NCI-H2196 treated with DMSO at 0.1 percent for 48 hours (cell line): ENCODE measurements at regions not wholly inside any gene's neighbourhood (a gene's known extent, or its start where the extent isn't known, plus 50 kb on each side); places are given as distances from the start of the nearest gene placed in this dataset.

Experiments
- DNase-seq: peaks from one replicate; lab custom pipeline; 2025; ENCODE audit not compliant: unreplicated experiment; lab: John Stamatoyannopoulos, UW

DNA sequence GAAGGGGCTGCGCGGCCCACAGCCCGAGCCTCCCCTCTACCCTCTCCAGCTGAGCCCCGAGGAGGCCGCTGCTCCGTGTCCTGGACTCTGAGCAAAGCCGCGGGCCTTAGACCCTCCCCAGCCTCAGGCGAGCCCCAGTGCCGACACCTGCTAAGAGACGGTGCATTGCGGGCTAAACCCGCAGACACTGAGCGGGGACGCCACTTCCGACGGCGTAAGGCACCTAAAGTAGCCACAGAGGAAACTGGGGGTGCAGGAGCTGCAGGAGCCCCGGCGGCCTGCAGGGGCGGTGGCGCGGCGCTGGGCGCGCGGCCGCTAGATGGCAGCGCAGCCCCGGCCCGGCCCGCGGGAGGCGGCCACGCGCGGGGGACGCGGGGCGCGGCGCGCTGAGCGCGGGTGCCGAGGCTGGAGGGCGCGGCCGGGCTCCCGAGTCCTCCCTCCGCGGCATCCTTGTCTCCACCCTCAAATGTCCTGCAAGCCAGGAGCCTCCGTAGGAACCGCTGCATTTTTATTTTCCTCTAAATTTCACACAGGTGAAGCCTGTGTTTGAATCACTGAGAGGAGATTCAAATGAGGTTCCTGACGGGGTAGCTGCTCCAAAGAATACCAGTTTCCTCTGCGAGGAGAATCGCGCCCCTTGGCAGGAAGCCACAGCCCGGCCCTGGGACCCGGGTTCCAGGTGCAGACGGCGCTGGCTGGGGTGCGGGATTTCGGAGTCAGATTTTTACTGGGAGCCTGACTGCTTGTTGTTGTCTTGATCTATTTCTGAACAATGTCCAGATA lies 650.5 kb downstream of the GALR1 start:
- DNase-seq, result peak; percentile 46

DNA sequence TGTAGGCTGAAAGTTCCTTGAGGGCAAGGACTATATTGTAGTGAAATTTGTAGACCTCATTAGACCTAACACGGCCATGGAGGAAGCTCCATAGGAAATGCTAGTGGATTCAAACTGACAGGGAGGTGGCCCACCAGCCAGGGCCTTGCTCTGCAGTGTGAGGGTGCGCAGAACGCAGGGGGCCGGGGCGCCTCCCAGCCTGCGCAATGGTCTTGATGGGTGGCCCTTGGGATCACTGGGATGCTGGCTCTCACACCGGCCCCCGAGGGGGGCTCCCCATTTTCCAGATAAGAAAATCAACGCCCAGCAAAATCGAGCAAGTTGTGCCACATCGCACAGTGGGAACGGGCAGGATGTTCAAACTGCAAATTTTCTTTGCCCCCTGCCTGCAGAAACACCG lies 655.4 kb downstream of the GALR1 start:
- no peak for DNase-seq

DNA sequence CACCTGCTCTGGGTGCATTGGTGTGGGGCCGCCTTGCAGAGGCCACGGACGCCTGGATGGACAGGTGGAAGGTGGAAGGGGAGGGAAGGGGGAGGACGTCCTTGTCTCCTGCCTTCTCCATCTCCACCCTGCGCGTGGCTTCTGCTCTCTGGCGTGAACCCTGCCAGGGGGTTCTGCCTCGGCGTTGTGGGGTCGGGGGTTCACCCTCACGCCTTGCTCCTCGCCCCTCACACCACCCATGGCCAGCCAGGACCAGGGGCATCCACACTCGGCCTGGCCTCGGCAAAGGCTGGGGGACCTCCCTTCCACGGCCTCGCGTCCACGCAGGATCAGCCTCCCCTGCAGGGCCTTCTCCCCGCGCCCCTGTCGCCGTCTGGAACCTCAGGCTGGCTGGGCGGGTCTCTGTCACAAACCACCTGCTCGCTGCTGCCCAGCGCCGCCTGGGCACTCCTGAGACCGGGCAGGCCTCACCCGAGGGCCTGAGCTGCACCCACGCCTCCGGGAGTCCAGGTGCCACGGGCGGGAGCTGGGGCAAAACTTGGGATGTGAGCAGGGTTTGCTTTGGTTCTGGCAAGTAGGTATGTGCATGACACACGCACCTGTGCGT lies 655.9 kb downstream of the GALR1 start:
- DNase-seq, result no peak

DNA sequence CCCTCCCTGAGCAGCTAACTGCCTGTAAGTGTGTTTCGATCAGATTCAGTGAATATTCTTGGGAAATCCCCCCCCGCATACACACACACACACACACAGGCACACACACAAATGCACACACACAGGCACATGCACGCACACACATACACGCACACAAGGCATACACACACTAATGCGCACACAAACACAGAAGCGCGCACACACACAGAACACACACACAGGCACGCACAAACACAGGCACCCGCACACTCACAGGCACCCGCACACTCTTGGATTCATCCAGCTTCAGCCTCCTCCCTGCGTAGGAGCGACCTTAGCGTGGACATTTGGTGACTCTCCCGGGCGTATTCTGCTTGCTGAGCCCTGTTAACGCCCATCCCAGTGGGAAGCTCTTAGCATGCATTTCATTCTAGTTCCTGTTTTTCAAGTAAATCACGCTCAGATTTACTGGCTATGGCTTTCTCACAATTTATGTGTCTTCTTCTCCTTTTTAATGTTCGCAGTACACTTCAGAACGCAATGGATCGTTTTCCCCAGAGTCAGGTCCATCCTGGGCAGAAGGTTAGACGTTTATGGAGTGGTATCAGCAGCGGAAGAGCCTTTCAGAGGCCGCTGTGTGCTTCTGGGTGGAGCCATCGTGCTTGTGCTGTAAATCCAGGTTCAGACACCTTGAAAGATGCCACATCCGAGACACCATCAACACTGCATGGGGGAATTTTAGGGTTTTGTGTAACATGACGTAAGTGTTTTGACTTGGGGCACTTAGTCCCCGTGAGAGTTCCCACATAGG lies 656.6 kb downstream of the GALR1 start:
- no peak for DNase-seq

DNA sequence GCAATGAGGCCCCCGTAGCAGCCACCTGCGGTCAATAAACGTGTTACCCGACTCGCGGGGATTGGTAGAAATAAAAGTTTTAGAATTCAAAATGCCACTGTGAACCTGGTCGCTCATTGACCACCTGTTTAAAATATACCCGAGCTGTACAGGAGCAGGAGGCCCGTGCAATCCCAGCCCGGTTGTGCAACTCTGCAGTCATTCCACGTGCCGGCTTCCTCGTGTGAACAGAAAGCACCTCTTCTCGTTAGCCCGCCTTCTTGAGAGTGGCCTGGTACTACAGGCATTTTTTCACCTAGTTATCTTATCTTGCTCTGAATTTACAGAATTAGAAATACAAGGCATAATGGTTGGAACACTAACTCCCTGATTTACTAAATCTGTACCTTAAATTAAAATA lies 660.7 kb downstream of the GALR1 start:
- DNase-seq, result no peak

DNA sequence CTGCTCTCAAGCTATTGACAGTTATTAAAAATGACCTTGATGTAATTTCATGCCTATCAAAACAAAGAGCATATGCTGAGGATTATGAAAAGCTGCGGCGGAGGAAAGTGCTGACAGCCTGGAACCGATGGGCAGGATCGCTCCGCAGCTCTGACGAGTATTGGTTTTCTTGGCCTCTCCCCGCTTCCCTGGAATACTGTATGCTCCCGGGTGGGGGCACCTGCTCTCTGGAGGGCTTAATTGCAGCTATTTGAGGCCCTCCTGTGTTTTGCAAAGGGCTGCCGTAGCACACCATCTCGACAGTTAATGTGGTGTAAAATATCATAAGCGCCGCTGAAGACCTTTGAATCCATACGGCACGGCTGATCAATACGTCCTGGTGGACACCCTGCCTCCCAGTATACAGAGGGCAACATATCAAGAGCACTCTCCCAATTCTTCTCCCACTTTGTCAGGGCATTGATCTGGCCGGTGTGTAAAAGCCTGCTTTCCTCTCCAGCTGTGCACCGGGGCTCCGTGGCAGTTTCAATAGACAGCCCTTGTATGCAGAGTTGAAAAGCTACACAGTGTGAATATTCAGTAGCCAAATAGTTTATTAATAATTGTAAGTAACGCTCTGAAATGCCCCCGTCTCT lies 662.4 kb downstream of the GALR1 start:
- DNase-seq, result no peak

DNA sequence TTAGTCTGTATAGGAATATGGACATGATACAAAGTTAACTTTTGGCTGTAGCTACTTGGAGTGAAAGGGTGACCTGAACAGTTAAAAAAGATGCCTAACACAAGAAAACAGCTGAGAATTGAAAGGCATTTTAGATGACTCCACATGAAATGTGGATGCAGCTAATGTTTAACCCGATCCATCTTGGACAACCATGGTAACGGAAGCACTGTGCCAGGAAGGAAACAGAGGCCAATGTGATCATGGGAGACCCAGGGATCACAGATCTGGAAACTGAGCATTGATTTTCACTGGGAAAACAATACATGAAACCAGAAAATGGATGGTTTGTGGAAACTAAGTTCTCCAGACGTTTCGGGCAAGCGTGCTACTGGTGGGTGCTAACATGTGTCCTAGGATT lies 669.1 kb downstream of the GALR1 start:
- no peak for DNase-seq

DNA sequence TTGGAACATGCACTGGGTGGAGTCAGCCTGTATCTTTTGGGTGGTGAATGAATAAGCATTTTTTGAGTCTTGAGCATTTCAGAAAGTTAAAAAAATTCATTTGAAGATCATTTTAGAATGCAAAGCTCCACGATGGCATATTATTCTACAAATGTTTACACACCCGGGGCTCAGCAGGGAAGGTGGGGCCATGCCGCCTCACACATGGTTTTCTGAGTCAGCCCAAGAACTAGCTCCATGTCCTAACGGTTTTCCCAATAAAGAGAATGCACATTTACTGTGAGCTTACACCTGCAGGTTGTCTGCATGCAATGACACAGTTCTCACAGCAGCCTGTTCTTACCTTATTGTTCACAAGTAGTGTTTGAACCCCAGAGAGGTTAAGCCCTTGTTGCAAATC lies 670.3 kb downstream of the GALR1 start:
- DNase-seq, result no peak

DNA sequence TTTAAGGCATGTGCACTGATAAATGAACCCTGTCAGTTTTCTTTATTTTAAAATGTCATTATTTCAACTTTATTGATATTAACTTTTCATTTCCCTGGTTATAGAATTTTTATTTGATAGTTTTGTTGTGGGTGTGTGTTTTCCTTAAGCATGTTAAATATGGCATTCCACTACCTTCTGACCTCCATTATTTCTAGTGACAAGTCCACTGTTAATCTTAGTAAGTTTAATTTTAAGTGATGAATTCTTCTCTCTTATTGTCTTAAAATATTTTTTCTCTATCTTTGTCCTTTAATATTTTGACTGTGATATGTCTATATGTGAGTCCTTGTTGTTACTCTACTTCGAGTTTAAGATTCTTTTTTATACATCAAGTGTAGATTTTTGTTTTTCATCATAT lies 685.7 kb downstream of the GALR1 start:
- DNase-seq, result no peak

DNA sequence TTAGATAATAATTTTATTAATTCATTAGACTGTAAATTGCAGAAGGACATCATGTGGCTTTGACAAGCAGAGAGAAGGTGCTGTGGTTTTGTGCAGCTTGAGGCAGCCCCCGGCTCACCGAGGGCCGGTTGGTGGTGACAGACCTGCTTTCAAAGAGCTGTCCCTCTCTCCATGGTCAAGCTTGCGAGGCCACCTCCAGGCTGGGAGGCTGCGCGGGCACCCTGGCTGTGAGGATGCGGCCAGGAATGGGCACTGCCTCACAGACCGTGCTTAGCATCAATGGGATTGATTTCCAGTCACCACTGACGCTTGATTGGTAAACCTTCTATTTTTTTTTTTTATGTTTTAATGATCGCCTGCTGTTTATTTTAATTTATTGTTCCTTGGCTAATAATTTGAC lies 690.9 kb downstream of the GALR1 start:
- DNase-seq, result no peak

DNA sequence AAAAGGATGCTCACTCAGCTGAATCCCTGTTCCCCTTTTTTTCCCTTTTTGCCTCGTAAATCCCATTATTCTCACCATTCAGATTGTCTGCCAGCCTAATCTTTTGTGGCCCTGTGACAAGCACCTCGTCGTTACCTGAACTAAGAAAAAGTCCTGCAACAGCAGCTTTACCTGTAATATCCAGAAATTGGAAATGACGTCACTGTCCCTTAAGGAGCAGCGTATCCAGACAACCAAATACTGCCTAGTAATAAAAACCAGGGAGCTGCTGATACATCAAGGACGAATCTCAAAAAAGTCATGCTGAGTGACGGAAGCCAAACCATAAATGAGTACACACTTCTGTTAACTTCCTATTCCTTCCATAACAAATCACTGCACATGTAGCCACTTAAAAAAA lies 694.9 kb downstream of the GALR1 start:
- no peak for DNase-seq

DNA sequence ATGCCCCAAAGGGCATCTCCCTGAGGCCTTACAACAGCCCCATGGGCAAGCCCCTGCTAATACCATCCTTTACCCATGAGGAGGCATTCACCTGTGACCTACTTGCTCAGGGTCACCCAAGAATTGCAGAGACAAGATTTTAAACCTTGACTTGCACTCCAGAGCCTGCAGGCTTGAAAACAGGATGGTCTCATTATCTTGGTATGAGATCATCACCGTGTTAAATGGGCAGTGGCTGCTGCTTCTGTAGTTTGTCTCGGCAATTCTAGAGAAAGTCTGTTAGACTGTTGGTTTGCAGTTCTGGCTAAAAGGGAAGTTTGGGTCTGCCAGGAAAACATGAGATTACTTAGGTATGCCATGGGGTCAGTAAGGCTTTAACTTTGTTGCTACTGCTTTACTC lies 698.9 kb downstream of the GALR1 start:
- no peak for DNase-seq

DNA sequence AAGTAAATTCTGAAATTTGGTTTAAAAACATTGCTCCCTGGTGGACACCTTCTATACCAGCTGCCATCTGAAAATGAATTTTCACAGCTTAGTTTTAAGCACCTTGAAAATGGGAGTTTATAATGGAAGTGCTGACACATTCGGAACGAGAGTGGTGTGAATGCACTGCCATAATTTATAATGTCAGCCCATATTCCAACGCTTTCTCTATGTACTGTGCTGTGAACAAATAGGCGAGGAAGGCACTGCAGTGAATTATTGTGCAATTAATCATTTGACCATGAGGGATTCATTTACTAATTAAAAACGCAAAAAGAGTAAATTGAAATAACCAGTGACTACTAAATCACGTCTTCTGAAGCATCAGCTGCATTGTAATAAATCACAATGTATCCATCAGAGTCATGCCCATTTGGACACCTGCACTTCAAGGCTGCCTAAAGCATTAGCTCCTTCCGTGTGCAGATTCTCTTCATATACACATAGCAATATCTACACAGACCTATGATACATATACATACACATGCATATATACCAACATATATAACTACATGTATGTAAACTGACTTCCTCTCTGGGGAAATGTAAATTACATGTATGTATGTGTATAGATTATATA lies 699.8 kb downstream of the GALR1 start:
- no peak for DNase-seq

DNA sequence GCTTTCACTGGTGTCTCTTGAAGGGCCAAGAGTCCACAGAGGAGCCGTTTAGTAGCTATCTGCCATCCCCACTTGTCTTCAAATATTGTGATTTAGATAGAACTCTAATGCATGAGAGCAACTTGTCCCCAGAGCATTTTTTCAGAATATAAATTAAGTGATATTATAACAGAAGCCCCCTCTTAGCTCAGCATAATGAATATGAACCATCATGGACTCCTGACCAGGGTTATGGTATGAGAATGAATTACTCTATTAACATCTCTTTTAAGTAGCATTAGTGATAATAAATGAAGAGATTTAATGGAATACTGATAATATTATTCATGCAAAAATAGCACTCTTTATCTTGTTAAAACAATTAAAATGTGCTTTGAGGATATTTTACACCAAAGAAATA lies 709.6 kb downstream of the GALR1 start:
- no peak for DNase-seq

DNA sequence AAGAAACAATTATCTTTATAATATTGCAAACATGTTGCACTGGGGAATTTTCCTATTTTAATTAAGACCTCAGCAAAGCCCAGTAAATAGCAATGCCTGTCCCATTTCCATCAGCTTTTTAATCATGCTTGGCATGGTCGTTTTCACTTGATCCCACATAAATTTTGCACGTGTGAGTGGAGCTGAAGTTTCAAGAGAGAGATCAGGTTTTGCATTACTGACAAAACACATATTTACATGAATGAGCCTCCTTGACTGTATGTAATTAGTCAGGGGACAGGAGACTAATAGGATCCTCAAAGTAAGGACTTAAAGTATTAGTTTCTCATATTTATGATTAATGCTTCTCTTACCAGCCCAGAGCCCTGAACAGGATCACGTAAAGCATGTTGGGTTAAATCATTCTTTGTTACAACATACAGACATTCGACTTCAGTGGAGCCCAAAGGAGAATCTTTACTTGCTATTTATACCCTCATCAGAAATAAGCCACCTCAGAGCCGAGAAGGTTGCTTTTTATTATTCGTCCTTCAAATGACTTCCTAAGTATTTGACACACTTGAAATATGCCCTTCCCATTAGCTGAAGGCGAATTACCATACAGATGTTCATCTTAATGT lies 711.3 kb downstream of the GALR1 start:
- no peak for DNase-seq

DNA sequence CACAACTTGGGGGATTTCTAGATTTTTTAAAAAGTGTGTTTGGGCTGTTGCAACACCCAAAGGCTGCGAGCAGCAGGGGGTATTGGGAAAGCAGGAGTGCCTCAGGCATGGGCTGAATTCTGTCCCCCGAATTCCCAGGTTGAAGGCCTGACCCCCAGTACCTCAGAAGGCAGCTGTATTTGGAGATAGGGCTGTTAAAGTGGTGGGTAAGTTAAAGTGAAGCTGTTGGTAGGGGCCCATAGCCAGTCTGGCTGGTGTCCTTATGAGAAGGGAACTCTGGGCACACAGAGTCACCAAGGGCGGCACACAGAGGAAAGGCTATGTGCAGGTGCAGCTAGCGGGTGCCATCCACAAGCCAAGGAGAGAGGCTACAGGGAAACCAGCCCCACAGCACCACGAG lies 717.4 kb downstream of the GALR1 start:
- no peak for DNase-seq

DNA sequence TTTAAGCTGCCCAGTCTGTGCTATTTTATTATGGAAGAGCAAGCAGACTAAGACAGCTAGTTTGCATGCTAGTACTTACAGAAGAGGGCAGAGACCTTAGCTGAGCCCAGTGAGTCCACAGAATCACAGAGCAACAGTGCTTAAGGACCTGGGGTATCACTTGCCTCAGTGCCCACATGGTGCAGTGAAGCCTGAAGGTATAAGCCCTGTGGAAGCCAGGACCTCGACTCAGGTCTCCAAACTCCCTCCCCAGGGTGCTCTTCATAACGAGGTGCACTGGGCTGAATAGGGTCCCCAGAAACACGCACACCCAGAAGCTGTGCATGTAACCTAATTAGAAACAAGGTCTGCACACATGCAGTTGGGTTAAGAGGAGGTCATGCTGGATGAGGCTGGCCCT lies 718.1 kb downstream of the GALR1 start:
- DNase-seq, result no peak

DNA sequence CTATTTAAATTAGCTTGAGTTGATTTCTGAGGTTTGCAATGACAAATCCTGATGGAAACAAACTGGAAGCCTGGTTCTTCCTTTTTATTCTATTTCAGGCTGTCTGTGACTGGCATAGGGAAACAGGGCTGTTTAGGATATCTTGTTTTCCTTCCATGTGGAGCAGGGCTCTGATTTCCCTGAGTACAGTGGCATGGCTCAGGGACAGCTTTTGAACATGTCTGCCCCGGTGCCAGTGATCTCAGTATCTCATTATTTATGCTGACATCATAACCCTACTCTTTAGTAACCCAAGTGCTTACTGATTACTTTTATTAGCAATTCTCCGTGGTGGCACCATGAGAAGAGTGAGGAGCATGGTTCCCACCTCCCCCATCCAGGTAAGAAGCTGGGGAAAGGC lies 720.3 kb downstream of the GALR1 start:
- no peak for DNase-seq

DNA sequence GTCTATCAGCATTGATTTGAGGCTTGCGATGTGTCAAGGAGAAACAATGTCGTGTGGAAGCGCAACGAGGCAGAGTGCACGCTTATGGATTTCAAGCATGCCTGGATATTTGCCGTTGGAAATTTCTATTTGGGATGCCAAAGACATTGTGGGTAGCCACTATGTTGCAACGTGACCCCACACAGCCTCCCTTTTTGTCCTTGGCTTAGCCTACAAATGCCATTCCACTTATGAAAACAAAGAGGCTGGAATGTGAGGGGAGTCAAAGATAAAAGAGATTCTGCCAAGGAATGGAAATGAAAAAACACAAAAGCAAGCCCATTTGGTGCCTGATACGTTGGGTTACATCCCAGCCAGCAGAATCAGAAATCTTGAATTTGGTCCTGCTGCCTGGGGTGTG lies 721.2 kb downstream of the GALR1 start:
- no peak for DNase-seq

DNA sequence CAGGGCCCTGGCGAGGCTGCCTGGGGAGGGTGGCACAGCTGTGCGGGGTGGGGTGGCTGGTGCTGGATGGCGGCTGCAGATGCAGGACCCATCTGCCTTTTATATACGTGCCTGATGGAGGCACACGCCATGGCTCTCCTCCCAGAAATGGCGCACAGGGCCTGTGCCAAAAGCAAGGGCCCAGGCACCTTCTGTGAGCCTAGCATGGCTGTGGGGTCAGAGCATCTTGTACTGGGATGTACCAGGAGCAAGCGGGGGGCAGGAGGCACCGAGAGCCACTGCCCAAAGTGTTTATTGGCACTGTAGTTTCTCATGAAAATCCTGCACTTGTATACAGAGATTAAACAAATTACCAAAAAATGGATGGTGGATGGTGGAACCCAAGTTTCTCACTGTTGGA lies 724.1 kb downstream of the GALR1 start:
- DNase-seq, result no peak

DNA sequence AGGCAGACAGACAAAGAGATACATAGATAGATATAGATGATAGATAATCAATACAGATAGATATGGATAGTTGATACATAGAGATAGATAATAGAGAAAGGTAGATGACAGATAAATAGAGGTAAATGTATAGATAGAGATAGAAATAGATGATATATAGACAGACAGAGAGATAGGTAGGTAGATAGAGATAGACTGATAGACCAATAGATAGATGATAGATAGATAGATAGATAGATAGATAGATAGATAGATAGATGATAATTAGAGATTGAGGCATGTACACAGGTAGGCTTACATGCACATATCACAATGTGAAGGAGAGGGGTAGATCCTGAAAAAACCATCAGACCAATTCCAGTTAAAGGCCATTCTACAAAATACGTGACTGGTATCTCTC lies 724.7 kb downstream of the GALR1 start:
- no peak for DNase-seq
